Prostate gland (tissue), 2 donors: ENCODE measurements at regions not wholly inside any gene's neighbourhood (a gene's known extent, or its start where the extent isn't known, plus 50 kb on each side); places are given as distances from the start of the nearest gene placed in this dataset.
A peak's percentile ranks its signal among the peaks of the same experiment; 100 is the strongest.

ENCODE experiments used
- DNase-seq: peaks from one replicate; pipeline ENCODE4 v3.0.0-alpha.2; 2019; ENCODE audit warnings: low spot score
- H3K27ac ChIP-seq, 2 donors: fragments of 200-600 bp; sonication (generic); 2 replicates each; pipeline ENCODE4 v1.5.1; 2017 to 2019
- H3K27me3 ChIP-seq: fragments of 200-600 bp; sonication (generic); replicated peaks from 2 replicates; pipeline ENCODE4 v1.5.1; 2019; ENCODE audit not compliant: insufficient read depth
- H3K36me3 ChIP-seq, 2 donors: fragments of 200-600 bp; sonication (generic); 1 replicate in 1 of 2; 2 replicates in 1 of 2; pipeline versions ENCODE4 v1.5.1 to v1.8.1; 2017 to 2019
- H3K4me1 ChIP-seq: fragments of 200-600 bp; sonication (generic); replicated peaks from 2 replicates; pipeline ENCODE4 v1.5.1; 2019
- H3K4me3 ChIP-seq, 2 donors: fragments of 200-600 bp; sonication (generic); 2 replicates each; pipeline ENCODE4 v1.5.1; 2017 to 2019
- H3K9me3 ChIP-seq: fragments of 200-600 bp; sonication (generic); 2 replicates; pipeline ENCODE4 v1.5.1; 2017
- POLR2A ChIP-seq: fragments of 450-650 bp; IDR thresholded peaks from one replicate; pipeline ENCODE4 v1.6.1; 2016; ENCODE audit warnings: antibody characterized with exemption, mild to moderate bottlenecking
- POLR2AphosphoS5 ChIP-seq: sonication (generic); formaldehyde crosslinking; IDR thresholded peaks from one replicate; pipeline ENCODE4 v1.6.1; 2017; ENCODE audit warnings: antibody characterized with exemption
- WGBS: methylation state at CpG from one replicate; pipeline ENCODE4 v1.1.5; 2018; 5-methylcytosine and 5-hydroxymethylcytosine counted together
- intact Hi-C: fragments of 100-400 bp; cut with DNase I; formaldehyde crosslinking; loops from one replicate; pipeline ENCODE4 v1.14.2; 2022
- TF ChIP-seq, protein P1 (sequence below), 4 experiments: fragments of 200-600 bp in 2 of 4; fragments of 450-650 bp in 2 of 4; sonication (generic) in 2 of 4; IDR thresholded peaks; 1 replicate in 3 of 4; 2 replicates in 1 of 4; pipeline ENCODE4 v1.5.1; 2016 to 2019; ENCODE audit warnings: antibody characterized with exemption in 4 of 4, mild to moderate bottlenecking in 2 of 4, moderate library complexity in 2 of 4

DNA sequence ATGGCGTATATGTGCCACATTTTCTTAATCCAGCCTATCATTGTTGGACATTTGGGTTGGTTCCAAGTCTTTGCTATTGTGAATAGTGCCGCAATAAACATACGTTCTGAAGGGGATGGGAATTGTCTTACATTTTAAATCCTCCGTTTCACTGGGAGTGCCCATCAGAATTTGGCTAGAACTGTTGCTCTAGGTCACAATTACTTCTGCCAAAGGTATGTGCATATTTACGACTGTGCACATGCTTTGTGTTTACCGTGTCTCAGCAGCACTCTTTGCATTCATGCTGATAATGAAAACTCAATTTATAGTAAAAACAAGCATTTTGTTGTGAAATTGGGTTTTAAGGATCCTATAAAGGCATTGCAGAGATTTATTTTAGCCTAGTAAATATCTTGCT lies 151.9 kb upstream of the ZNF618 start:
- Histone ChIP-seq H3K9me3 (no peaks in the 10 kb centered on the region), H3K27me3 (no peaks in the 10 kb centered on the region), H3K4me1 (no peaks in the 10 kb centered on the region), H3K4me3 (no peak overlapping the region), H3K27ac (no peak overlapping the region), H3K36me3 (no peaks in the 10 kb centered on the region)
- no peak for DNase-seq
- intact Hi-C loops = no loop called here
- TF ChIP-seq, protein P1, sequence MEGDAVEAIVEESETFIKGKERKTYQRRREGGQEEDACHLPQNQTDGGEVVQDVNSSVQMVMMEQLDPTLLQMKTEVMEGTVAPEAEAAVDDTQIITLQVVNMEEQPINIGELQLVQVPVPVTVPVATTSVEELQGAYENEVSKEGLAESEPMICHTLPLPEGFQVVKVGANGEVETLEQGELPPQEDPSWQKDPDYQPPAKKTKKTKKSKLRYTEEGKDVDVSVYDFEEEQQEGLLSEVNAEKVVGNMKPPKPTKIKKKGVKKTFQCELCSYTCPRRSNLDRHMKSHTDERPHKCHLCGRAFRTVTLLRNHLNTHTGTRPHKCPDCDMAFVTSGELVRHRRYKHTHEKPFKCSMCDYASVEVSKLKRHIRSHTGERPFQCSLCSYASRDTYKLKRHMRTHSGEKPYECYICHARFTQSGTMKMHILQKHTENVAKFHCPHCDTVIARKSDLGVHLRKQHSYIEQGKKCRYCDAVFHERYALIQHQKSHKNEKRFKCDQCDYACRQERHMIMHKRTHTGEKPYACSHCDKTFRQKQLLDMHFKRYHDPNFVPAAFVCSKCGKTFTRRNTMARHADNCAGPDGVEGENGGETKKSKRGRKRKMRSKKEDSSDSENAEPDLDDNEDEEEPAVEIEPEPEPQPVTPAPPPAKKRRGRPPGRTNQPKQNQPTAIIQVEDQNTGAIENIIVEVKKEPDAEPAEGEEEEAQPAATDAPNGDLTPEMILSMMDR (IDR thresholded peaks at IDR 0.05) = no peak
- TF ChIP-seq POLR2AphosphoS5 = no peak
- TF ChIP-seq POLR2A = no peak
- WGBS = 52% methylated on average over 5 of the region's 6 CpGs

DNA sequence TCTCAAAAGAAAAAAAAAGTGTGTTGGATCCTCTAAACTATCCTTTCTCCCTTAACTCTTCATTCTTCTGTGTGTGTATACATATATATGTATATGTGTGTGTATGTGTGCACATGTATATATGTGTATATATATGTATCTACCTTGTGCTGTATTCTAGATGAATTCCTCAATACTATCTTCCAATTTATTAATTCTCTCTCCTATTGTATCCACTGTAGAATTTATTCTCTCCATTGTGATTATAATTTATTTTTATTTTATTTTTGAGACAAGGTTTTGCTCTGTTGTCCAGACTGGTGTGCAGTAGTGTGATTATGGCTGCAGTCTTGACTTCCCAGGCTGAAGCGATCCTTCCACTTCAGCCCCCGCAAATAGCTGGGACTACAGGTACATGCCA lies 147.1 kb upstream of the ZNF618 start:
- Histone ChIP-seq H3K4me3 (no peak overlapping the region), H3K9me3 (no peaks in the 10 kb centered on the region), H3K36me3 (no peaks in the 10 kb centered on the region), H3K27me3 (no peaks in the 10 kb centered on the region), H3K27ac (no peak overlapping the region), H3K4me1 (no peaks in the 10 kb centered on the region)
- WGBS = 98% methylated on average over 2 of the region's 2 CpGs
- no peak for DNase-seq
- intact Hi-C loops = no loop called here
- TF ChIP-seq, protein P1 (IDR thresholded peaks at IDR 0.05) = no peak
- TF ChIP-seq POLR2A (no peak), POLR2AphosphoS5 (no peak)

DNA sequence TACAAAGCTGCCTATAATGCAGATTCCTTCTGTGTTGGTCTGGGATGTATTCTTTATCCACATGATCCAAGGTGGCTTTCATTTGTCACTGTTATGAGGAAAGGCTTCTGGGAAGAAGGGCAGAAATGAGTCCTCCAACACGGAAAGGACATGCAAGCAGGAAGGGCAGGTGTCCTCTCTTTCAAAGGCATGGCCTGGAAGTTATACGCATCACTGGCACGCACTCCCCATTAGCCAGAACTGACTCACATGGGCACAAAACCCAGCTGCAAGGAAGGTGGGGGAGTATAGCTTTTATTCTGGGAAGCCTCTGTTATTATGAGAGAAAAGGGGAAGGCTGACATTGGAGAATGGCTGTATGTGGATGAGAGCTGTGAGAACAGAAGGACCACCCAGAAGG lies 141.3 kb upstream of the ZNF618 start:
- Histone ChIP-seq H3K4me1 (no peaks in the 10 kb centered on the region), H3K27ac (no peak overlapping the region), H3K27me3 (no peaks in the 10 kb centered on the region), H3K36me3 (no peaks in the 10 kb centered on the region), H3K4me3 (no peak overlapping the region), H3K9me3 (no peaks in the 10 kb centered on the region)
- intact Hi-C loops = no loop called here
- WGBS = 84% methylated on average over 3 of the region's 3 CpGs
- TF ChIP-seq, protein P1 (IDR thresholded peaks at IDR 0.05) = no peak
- no peak for TF ChIP-seq POLR2AphosphoS5
- TF ChIP-seq POLR2A = no peak
- DNase-seq = no peak

DNA sequence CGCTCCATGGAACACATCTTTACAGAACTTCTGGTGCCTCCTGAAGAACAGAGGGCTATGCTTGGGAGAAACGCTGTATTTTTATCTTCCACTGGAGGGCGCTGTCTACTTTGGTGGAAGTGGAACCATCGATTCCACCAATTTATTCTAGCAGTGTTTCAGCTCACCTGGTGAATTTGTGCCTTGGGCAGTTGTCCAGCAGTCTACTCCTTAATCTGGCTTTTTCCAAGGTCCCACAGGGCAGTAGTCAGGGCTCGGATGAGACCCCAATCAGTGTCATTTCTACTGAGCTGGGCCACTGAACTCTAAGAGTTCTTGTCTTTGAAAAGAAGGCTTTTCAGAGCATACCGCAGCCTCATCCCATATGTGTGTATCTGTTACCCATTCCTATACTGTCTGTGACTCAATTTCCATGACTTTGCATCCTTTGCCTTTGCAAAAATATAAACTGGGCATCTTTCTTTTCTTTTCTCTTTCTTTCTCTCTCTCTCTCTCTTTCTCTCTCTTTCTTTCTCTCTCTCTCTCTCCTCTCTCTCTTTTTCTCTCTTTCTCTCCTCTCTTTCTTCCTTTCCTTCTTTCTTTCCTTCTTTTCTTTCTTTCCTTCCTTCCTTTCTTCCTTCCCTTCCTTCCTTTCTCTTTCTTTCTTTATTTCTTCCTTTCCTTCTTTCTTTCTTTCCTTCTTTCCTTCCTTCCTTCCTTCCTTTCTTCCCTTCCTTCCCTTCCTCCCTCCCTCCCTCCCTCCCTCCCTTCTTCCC lies 138.4 kb upstream of the ZNF618 start:
- DNase-seq = peak; percentile 52
- Histone ChIP-seq H3K9me3 (no peaks in the 10 kb centered on the region), H3K27me3 (no peaks in the 10 kb centered on the region), H3K4me3 (no peak overlapping the region), H3K4me1 (no peaks in the 10 kb centered on the region), H3K27ac (no peak overlapping the region), H3K36me3 (no peaks in the 10 kb centered on the region)
- no peak for TF ChIP-seq POLR2A
- TF ChIP-seq, protein P1 (IDR thresholded peaks at IDR 0.05) = peak; percentile 11 to 57 (median 56)
- no peak for TF ChIP-seq POLR2AphosphoS5
- intact Hi-C loops = no loop called here
- 38% methylated on average over 6 of the region's 6 CpGs for WGBS

DNA sequence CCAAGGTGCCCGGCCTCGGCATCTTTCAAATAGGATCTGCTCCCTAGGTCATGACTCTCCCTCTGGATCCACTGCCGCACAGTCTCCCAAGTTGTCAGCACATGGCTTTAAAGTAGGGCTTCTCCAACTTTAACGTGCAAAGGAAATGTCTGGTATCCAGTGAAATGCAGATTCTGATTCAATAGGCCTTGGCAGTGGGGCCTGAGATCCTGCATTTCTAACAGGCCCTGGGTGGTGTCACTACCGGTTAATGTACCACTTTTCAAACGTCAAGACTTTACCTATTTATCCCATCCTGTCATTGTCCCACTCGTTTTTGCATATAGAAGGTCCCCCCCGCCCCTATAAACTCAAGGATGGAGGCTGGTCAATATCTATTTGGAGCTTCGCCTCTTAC lies 137.6 kb upstream of the ZNF618 start:
- intact Hi-C loops = no loop called here
- H3K27me3 ChIP-seq = no peaks in the 10 kb centered on the region
- 77% methylated on average over 9 of the region's 9 CpGs for WGBS

More for the DNA sequence above, 137.6 kb upstream of the ZNF618 start:
- no peak for DNase-seq
- Histone ChIP-seq H3K4me1 (no peaks in the 10 kb centered on the region), H3K9me3 (no peaks in the 10 kb centered on the region), H3K36me3 (no peaks in the 10 kb centered on the region), H3K27ac (no peak overlapping the region), H3K4me3 (no peak overlapping the region)
- TF ChIP-seq POLR2AphosphoS5 (no peak), POLR2A (no peak)
- TF ChIP-seq, protein P1 (IDR thresholded peaks at IDR 0.05) = no peak
